ENCODE measurements at regions not wholly inside any gene's neighbourhood (a gene's known extent, or its start where the extent isn't known, plus 50 kb on each side); places are given as distances from the start of the nearest gene placed in this dataset.
A peak's percentile ranks its signal among the peaks of the same experiment; 100 is the strongest.

DNA sequence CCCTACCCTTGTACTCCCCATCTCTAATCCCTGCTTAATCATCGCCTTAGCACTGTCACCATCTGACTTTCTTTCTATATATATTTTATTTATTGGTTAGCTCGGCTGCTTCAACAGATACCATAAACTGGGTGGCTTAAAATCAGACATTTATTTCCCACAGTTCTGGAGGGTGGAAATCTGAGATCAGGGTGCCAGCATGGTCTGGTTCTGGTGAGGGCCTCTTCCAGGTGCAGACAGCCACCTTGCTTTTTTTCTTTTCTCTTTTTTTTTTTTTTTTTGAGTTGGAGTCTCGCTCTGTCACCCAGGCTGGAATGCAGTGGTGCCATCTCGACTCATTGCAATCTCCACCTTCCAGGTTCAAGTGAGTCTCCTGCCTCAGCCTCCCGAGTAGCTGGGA lies 127.5 kb upstream of the ESR1 start:
- no peak for DNase-seq (ENCODE audit: low read depth)
- TF ChIP-seq, protein P1, sequence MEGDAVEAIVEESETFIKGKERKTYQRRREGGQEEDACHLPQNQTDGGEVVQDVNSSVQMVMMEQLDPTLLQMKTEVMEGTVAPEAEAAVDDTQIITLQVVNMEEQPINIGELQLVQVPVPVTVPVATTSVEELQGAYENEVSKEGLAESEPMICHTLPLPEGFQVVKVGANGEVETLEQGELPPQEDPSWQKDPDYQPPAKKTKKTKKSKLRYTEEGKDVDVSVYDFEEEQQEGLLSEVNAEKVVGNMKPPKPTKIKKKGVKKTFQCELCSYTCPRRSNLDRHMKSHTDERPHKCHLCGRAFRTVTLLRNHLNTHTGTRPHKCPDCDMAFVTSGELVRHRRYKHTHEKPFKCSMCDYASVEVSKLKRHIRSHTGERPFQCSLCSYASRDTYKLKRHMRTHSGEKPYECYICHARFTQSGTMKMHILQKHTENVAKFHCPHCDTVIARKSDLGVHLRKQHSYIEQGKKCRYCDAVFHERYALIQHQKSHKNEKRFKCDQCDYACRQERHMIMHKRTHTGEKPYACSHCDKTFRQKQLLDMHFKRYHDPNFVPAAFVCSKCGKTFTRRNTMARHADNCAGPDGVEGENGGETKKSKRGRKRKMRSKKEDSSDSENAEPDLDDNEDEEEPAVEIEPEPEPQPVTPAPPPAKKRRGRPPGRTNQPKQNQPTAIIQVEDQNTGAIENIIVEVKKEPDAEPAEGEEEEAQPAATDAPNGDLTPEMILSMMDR (IDR thresholded peaks at IDR 0.05; ENCODE audit: control insufficient read depth, insufficient read depth, low read depth, low read length, missing control alignments), result no peak
- H3K4me3 ChIP-seq (ENCODE audit: control insufficient read depth, low read depth, low read length), result no peak overlapping the region

DNA sequence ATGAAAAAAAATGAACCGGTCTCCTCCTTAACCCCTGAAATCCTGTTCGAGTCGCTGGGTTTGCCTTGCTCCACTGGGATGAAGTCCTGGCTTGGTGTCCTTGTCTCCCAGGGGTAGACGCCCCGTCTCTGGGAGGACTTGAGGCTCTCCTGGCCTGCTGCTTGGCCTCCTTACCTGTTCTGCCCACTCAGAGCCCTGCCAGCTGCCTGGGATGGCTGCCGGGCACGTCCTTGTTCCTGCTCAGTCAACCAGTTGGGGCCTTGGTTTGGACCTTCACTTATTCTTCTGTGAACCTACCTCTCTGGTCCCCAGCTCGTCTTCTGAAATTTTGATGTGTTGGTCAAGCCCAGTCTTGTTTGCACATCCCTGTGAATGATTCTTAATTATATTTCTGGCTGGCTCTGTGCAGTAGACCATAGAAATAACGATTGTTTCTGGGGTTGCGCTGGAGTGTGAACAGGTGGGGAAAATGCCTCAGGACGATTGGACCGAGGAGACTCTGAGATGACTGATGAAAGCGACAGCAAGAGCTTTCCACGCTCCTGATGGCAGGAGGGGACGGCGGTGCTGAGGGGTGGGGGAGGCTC lies 126.5 kb upstream of the ESR1 start:
- no peak for DNase-seq (ENCODE audit: low read depth)
- no peak overlapping the region for H3K4me3 ChIP-seq (ENCODE audit: control insufficient read depth, low read depth, low read length)
- TF ChIP-seq, protein P1 (IDR thresholded peaks at IDR 0.05; ENCODE audit: control insufficient read depth, insufficient read depth, low read depth, low read length, missing control alignments), result no peak

DNA sequence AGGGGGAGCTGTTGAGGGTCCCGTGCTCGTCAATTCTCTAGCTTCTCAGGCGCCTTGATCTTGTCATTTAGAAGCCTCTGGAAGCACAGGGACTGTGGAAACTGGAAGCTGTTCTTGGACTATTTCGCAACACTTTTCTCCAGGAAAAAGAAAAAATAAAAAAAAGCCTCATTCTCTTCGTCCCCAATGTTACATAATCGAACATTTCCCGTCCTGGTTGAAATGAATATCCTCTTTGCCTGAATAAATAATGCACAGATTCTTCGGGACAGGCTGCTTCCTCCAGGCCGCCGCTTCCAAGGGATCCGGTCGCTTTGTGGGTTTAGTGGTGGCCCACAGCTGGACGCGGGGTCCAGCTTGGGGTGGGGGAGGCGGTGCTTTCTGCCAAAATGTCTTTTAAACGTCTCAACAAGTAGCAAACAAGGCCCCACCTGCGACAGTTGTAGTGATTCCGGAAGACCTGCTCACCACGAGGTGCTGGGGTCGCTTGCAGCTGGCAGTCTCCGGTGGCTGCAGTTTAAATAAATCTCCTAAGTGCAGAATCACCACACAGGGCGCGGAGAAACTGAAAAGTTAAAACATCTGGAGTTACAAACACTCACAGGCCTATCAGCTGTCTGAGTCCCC lies 125.9 kb upstream of the ESR1 start:
- no peak for DNase-seq (ENCODE audit: low read depth)
- TF ChIP-seq, protein P1 (IDR thresholded peaks at IDR 0.05; ENCODE audit: control insufficient read depth, insufficient read depth, low read depth, low read length, missing control alignments), result no peak
- peak overlapping the region; percentile 18 for H3K4me3 ChIP-seq (ENCODE audit: control insufficient read depth, low read depth, low read length)

DNA sequence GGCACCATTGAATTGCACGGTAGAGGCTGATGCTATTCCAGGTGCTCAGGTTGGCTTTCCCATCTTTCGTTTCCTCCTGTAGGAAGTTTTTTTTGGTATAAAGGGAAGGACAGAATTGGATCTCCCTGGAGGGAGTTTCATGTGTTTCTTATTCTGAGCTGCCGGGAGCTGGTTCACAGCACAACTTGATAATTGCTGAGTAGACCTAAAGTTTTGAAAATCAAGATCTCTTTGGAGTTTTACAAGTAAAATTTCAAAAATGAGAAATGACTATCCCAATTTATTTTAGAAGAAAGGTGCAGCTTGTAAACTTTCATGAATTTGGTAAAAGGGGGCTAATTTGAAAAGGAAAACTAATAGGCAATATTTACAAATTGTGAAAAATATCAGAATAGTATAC lies 125.2 kb upstream of the ESR1 start:
- TF ChIP-seq, protein P1 (IDR thresholded peaks at IDR 0.05; ENCODE audit: control insufficient read depth, insufficient read depth, low read depth, low read length, missing control alignments), result no peak
- no peak for DNase-seq (ENCODE audit: low read depth)
- no peak overlapping the region for H3K4me3 ChIP-seq (ENCODE audit: control insufficient read depth, low read depth, low read length)

DNA sequence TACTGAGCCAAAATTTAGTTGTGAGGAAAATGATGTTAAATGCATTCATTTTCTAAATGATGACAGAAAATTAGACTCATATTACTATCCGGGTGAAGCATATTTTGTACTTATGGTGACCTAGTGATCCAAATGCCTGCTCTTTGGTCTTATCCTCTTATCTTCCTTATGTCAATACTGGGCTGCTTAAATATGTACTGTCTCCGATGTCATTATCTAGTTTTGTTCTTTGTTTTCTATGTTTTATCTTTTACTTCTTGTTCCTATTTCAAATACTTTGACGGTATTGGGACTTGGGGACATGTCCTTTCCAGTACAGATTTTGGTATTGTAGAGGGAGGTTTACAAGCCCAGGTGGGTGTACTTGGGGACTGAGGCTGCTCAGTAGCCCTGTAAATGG lies 124.6 kb upstream of the ESR1 start:
- DNase-seq (ENCODE audit: low read depth), result no peak
- H3K4me3 ChIP-seq (ENCODE audit: control insufficient read depth, low read depth, low read length), result no peak overlapping the region
- TF ChIP-seq, protein P1 (IDR thresholded peaks at IDR 0.05; ENCODE audit: control insufficient read depth, insufficient read depth, low read depth, low read length, missing control alignments), result no peak

DNA sequence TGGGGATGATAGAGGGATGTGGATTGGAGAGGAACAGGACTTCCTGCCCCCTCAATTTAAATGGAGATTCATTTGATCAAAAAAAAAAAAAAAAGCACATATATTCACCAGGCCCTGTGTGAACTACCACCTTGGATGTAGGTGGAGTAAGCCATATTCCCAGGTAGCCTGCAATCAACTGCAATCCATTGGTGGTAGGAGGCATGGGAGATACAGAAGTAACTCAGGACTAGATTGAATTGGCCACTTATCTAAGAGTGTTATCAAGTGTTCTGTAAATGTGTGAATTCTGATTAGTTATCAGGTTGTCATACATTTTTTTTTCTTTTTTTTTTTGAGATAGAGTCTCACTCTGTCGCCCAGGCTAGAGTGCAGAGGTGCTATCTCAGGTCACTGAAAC lies 124.1 kb upstream of the ESR1 start:
- no peak for DNase-seq (ENCODE audit: low read depth)
- TF ChIP-seq, protein P1 (IDR thresholded peaks at IDR 0.05; ENCODE audit: control insufficient read depth, insufficient read depth, low read depth, low read length, missing control alignments), result no peak
- H3K4me3 ChIP-seq (ENCODE audit: control insufficient read depth, low read depth, low read length), result no peak overlapping the region
